HG02571 (cell line): ENCODE measurements at regions not wholly inside any gene's neighbourhood (a gene's known extent, or its start where the extent isn't known, plus 50 kb on each side); places are given as distances from the start of the nearest gene placed in this dataset.

Experiments
- ATAC-seq: cut with Tn5 transposase; IDR thresholded peaks from one replicate; pipeline ENCODE4 v1.9.1; 2021; ENCODE audit warnings: mild to moderate bottlenecking, moderate library complexity; ENCODE audit not compliant: unreplicated experiment

GRCh38 chr19:31699421-31699820 lies 350.2 kb upstream of the TSHZ3 start:
- no peak for ATAC-seq

GRCh38 chr19:31701146-31701545 lies 351.9 kb upstream of the TSHZ3 start:
- ATAC-seq: no peak

GRCh38 chr19:31705656-31706055 lies 356.4 kb upstream of the TSHZ3 start:
- ATAC-seq: no peak

- ATAC-seq: no peak
These were observed 356.9 kb upstream of the TSHZ3 start for GRCh38 chr19:31706131-31706530.

GRCh38 chr19:31706691-31707620 lies 357.7 kb upstream of the TSHZ3 start:
- no peak for ATAC-seq

DNA sequence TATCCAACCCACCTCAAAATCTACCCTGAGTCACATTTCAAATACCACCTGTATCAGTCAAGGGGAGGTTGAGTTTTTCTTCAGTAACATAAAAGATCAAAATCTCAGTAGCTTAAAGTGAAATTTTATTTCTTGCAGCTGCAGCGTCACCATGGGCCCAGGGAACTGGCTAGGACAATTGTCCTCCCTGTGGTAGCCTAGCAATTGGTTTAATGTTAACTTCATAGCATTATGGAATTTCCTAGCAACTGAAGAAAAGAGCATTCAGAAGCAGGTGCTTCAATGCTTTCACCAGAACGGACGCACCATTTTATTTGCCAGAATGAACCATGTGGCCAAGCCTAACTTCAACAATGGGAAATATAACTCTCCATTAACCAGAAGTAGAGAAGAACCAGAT lies 359.3 kb upstream of the TSHZ3 start:
- ATAC-seq: no peak

GRCh38 chr19:31709476-31709875 lies 360.2 kb upstream of the TSHZ3 start:
- no peak for ATAC-seq

GRCh38 chr19:31715249-31715945 lies 366.2 kb upstream of the TSHZ3 start:
- no peak for ATAC-seq

DNA sequence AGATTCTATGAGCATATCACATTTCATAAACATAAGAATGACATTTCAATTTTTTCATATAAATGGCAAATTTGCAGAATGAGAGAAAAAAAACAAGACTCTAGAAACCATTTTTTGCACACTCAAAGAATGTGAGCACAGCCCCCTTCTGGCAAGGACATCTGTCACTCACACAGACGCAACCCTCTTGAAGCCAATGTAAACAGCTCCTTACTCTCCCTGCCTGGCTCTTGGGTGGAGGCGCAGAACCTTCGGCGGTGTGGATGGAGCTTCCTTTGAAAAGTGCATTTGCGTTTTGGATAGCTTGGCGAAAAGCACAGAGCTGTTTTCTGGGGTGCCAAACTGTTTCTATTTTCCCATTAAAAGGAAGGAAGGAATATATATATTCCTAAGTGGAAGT lies 367.6 kb upstream of the TSHZ3 start:
- ATAC-seq: no peak

- no peak for ATAC-seq
These were observed 368.2 kb upstream of the TSHZ3 start for GRCh38 chr19:31717269-31717923.

DNA sequence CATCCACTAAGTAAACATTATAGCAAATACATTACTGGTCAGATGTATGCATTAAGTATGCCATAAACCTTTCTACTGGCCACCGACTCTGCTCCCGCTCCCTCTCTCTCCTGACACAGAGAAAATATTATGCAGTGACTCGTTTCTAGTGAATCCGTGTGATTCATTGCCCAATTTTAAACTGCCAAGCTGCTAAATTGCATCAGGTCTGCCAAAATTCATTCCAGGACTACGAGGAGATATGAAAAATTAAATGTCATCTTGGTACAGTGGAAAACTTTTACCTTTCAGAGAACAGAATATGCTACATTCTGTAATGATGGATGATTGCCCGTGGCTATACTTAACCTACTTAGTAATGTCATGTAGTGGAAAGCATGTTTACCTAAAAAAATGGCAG lies 368.8 kb upstream of the TSHZ3 start:
- ATAC-seq: no peak

- no peak for ATAC-seq
These were observed 369.7 kb upstream of the TSHZ3 start for GRCh38 chr19:31718898-31719297.

DNA sequence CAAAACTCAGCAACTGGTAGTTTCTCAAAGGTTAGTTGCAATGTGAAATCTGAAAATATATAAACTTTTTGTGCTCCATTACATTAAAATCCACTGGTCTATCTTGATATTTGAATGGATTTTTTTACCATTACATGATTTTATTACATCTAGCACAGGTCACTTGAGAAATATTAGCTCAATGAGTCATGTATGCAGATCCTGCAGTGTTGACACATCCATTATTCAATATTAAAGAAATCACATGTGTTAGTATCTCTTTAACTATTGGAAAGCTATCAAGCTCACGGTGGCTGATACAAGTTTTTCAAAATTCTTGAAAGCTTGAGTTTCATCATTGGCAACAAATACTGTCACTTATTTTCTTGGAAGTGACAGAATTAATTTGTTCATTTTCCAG lies 373.9 kb upstream of the TSHZ3 start:
- ATAC-seq: no peak

- ATAC-seq: no peak
These were observed 375.8 kb upstream of the TSHZ3 start for GRCh38 chr19:31725051-31725450.

DNA sequence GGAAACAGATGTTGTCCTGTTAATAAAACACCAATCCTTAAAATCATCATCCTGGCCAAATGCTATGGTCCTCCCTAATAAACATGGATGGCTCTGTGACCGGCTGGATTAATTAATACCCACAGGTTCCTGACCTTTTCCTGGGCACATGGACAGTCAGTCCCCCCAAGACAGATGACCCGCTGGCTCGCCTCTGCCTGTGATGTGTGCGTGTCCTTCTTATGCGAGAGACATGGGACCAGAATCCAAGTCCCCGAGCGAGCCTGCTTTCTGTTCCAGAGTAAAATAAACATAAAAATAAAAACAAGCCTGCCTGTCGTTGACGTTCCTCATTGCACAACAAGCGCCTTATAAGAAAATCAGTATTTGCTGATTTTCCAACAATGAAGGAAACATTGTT lies 378.3 kb upstream of the TSHZ3 start:
- ATAC-seq: no peak

GRCh38 chr19:31730270-31730669 lies 381.0 kb upstream of the TSHZ3 start:
- no peak for ATAC-seq

- ATAC-seq: no peak
These were observed 384.4 kb upstream of the TSHZ3 start for GRCh38 chr19:31733591-31733990.

DNA sequence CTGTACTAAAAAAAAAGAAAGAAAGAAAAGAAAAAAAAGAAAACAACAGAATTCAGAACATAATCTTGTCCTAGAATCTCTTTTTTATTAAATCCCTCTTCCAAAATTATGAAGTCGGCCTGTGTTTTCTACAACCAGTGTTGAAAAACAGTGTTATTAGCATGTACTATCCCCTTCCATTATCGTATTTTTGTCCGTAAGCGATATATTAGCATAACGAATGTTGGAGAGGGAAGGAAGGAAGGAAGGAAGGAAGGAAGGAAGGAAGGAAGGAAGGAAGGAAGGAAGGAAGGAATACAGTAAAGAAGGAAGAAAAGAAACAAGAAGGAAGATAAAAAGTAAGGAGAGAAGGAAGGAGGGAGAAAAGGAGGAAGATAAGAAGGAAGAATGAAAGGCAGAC lies 393.0 kb upstream of the TSHZ3 start:
- no peak for ATAC-seq

- no peak for ATAC-seq
These were observed 396.5 kb upstream of the TSHZ3 start for GRCh38 chr19:31745731-31746130.

GRCh38 chr19:31749231-31749630 lies 400.0 kb upstream of the TSHZ3 start:
- no peak for ATAC-seq

DNA sequence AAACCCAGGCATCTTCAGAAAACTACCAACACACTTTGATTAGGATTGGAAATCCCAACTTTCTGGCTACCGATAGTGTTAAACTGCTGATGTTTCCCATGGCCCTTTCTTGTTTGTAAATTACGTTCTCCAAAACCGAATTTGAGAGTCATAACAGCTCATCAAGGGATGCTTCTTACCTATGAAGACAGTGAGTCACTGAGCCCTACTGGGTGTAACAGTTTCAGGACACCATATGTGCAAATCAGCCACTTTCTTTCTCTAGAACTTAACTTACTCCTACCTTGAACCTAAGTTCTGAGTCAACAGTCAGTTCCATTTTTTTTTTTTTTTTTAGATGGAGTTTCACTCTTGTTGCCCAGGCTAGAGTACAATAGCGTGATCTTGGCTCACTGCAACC lies 410.1 kb upstream of the TSHZ3 start:
- no peak for ATAC-seq
